Lung microvascular endothelial cell (primary cell): ENCODE measurements at regions not wholly inside any gene's neighbourhood (a gene's known extent, or its start where the extent isn't known, plus 50 kb on each side); places are given as distances from the start of the nearest gene placed in this dataset.
"Not testable (repeated sequence)": the region's sequence is repeated elsewhere in the genome, so short reads cannot be mapped to it uniquely, and the experiment has no call there.

Experiments used
- DNase-seq, 2 donors: peaks; one replicate each; pipeline versions ENCODE4 v3.0.0 to v3.0.0-alpha.2; 2010; ENCODE audit warnings: low read depth in 2 of 2

- DNase-seq = peak; percentile 87 to 88
Measured at GRCh38 chr6:21771626-21772320, 178.2 kb downstream of the SOX4 start.

- DNase-seq = no peak
Measured at GRCh38 chr6:21772477-21772876, 178.9 kb downstream of the SOX4 start.

DNA sequence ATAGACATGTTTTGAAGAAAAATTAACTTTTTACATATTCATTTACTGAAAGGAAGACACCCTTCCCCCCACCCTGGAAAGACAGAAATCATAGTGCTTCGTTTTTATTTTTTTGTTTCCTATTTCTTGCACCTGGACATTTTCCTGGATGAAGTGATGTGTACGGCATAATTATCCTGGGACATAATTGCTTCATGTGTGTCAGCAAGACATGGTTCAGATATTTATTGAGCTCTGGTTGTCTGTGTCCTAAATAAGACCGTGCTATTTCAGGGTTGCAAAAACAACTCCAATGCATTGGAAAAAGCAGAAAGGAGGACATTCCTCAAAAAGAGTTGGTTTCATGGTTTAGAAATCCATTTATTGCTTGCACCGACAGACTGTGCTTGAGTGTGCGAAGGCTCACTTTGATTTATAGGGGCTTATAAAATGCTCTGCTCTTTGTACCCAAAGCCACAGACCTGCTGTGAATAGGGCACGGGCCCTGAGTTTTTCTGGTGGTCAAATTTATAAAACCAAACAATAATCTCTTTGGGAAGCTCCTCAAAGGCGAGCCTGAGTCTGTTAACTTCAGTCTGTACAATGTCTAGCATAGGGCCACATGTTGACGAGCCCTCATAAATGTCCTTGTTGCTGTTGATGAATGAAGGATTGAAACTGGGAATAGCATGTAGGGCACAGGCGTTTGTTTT lies 179.5 kb downstream of the SOX4 start:
- no peak for DNase-seq

DNA sequence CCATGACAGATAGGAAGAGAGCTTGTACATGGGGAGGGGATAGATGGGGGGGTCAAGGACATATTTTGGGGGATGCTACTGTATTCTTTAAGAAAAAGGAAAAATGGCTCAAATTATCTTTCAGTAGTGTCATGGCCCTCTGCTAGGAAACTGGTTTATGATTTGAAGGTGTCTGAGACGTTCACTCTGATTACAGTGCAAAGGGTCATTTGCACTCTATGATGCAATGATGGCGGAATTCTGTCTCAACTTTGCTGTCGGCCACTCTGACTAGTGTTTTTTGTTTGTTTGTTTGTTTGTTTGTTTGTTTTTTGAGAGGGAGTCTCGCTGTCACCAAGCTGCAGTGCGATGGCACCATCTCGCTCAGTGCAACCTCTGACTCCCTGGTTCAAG lies 180.0 kb downstream of the SOX4 start:
- no peak for DNase-seq

- DNase-seq = no peak
Measured at GRCh38 chr6:21777846-21778245, 184.3 kb downstream of the SOX4 start.

DNA sequence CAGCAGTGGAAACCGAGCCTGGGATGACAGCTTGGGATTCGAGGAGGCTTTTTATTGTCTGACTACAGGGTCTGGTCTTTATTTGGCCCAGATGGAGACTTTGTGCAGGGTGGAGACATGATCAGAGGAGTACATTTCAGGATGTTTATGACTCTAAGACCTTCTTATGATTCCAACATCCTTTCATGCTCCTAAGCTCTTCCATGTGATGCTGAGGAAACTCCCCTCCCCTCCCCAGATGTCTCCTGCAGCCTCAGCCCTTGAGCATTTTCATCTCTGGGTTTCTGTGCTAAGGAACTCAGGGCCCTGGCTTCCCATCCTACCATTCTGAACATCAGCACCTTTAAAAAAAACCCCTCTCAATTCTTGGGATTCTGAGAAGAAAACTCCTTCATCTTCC lies 186.6 kb downstream of the SOX4 start:
- DNase-seq = no peak

DNA sequence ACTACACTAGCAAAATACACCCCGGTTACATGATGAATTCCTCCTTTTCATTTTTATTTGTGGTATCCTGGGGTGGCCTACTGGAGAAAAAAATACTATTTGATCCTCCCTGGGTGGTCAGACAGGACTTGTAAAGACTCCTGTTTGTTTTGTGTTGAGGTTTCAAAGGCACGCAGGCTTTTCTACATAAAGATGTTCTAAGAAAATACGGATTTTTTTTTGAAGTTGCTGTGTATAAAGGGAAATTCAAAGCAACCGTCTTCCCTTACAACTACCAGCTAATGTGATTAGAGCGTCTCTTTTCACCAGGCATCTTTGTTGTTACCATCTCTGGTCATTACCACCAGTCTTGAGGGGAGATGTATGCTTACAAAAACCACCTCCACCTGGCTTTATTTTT lies 187.1 kb downstream of the SOX4 start:
- no peak for DNase-seq

DNA sequence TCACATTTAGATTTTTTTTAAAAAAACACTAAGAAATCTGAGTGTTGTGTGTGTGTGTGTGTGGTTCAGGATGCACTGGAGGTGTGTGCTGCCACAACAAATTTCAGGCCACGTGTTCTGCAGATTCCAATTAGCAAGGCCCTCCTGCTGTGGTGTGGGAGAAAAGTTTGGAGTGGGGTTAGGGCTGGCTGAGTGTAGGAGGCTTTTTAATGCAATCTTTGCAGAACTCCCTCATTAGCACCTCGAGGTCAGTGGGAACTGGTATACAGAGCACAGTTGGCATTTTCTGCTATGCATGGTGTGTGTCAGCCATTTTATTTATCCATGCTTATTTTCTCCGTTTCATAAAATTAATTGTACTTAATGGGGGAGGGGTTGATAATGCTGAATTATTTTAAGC lies 187.6 kb downstream of the SOX4 start:
- DNase-seq = no peak

DNA sequence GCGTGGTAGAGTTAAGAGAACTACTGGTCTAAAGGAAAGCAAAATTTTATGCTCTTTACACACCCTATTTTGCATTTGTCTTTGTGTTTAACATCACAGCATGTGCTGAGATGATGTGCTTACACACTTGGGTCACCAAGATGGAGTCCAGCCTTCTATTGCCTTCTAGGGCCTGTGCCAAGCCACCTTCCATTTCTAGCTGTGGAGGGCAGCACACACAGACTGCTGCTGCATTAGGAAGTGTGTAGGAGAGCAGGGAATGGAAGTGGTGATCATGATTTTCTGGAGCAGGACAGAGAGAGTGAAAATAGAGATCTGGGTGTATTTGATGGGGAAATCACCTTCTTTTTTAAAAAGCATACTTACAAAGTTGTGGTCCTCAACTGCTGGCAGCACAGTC lies 191.6 kb downstream of the SOX4 start:
- DNase-seq = no peak

GRCh38 chr6:21791056-21791455 lies 197.5 kb downstream of the SOX4 start:
- DNase-seq = no peak

DNA sequence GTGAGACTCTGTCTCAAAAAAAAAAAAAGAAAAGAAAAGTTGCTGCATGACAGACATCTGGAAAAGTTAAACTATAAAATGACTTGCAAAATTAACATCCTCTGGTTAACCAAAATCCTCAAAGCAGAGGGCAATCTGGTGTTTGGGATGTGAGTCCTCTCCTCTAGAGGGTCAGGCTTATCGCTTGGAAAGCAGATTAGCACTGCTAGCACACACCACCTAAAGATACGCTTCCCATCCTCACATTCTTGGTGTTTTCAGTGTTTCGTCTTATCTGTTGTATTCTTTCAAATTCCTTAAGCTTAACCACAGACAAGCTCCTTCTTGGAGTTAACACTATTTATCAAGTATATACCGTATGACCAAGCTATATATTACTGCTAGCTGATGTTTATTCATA lies 198.0 kb downstream of the SOX4 start:
- no peak for DNase-seq

DNA sequence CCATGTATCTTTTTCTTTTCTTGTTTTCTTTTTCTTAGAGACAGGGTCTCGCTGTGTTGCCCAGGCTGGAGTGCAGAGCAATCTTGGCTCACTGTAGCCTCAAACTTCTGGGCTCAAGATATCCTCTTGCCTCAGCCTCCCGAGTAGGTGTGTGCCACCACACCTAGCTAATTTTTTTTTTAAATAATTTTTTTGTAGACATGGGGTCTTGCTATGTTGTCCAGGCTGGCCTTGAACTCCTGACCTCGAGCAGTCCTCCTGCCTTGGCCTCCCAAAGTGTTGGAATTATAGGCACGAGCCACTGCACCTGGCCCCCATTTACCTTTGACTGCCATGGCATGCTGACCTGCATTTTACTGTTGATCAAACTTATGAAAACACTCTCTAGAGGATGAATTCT lies 198.6 kb downstream of the SOX4 start:
- no peak for DNase-seq

- not testable (repeated sequence) for DNase-seq
Measured at GRCh38 chr6:21796979-21797378, 203.4 kb downstream of the SOX4 start.

GRCh38 chr6:21798468-21798867 lies 204.9 kb downstream of the SOX4 start:
- DNase-seq = no peak

DNA sequence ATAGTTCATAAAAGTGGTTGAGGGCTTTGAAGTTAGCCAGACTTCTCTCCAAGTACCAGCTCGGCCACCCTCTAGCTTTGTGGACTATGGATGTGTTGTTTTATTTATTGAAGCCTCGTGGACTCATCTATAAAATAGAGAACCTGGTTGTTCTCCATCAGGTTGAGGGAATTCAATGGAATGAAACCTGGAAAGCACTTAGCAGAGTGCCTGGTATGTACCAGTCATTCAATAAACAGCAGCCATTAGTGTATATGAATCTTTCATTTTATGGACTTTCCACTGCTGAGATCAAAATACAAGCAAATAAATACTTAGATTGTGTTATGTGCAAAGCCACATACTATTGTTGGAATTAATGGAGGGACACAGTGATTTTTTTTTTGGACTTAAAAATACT lies 206.8 kb downstream of the SOX4 start:
- no peak for DNase-seq

DNA sequence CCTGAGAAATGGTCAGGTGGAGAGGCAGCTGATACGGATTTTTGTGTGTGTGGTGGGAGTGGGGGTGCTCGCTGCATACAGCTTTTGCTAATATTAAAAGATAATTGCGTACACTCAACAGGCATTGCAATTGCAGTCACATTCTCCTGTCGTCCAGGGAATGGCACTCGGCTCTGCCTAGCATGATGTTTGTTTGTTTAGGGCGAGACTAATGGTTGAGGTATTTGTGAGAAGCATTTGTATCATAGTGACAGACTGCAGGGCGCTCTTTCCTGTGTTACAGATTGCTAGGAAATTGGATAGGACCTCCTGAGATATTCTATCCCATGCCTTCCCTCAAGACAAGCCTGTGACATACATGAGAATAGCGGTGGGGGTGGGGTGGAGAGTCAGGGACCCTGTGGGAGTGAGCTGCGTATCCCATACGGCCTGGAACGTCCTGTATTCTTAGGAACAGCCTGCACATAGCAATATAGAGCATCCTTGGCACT lies 207.4 kb downstream of the SOX4 start:
- peak in 1 of 2 donors; percentile 25 for DNase-seq

DNA sequence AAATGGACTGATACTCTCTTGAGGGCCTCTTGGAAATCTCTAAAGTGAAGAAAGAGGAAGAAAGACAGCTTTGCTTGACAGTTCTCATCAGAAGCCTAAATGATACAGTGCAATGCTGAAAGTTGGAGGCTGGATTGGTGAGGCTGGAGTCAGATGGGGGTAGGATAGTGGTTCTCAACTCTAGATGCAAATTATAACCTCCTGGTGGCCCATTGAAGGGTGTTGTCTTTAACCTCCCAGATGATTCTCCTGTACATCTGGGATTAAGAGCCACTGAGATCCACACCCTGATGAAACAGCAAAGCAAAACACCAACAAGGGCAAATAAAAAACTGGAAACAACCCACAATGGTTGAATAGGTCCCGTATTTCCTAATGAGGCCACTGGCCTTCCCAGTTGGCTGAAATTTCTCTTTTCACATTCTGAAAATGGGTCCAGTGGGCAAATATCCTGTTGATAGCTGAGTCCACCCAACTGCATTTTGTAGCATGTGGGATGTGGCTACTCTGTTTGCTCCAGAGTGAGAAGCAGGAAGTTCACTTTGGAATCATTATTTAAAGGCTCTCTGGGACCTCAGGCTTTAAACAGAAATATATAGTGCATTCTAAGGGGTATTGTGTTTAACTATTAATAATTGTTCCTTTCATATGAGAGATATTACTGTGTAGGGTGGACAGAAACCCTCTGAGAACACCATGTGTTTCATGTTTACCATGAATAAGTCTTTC lies 208.1 kb downstream of the SOX4 start:
- DNase-seq = no peak

DNA sequence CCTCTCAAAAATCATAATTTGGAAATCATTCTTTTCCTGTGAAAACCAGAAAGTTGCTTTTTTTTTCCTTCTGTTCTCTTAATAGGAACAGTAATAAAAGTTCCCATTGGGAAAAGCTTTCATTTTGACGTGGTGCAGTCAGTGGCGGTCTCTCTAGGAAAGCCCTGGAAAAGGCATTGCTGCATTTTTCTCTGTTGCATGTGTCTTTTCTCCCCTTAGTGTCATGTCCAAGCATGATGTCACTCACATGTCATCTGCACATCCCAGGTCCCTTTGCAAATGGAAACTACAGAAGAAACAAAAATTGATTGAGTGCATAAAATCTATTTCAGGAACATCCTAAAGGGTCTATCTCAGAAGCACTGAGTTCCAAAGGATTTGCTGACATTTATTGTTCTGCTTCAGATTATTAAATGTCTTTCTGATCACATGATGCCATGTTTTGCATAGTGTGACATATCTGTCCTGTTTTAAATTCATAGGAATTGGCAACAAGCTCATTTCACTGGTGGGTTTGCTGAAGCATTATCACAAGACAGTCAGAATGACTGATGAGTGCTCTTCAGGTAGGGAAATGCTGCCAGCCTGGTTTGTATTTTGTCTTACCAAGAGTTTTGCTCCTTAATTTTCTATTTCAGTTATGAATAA lies 208.7 kb downstream of the SOX4 start:
- DNase-seq = no peak

DNA sequence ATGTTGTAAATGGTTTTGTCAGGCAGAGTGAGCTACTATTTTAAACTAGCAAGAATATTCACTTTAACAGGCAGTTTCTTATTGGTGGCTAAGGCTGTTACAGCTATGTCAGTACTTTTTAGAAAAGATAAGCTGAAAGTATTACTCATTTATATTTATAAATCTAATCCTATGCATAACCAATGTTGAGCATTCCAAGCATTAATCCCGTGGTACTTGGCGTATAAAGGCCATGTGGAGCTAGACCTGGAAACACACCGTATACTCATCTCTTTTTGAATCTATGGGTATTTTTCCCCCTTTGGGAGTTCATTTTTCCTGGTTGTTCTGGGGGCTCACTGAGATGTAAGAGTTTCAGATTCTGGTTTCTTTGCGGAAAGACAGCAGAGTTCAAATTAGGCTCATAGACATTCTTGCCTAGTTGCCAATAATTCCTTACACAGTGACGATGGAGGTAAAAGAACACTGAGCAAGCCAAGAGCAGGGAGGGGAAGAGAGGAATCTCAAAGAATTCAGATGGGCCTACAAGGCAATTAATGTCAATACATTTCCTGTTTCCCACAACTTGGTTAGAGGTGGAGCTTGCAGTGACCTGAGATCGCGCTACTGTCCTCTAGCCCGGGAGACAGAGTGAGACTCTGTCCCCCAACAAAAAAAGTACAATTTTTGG lies 211.5 kb downstream of the SOX4 start:
- no peak for DNase-seq

DNA sequence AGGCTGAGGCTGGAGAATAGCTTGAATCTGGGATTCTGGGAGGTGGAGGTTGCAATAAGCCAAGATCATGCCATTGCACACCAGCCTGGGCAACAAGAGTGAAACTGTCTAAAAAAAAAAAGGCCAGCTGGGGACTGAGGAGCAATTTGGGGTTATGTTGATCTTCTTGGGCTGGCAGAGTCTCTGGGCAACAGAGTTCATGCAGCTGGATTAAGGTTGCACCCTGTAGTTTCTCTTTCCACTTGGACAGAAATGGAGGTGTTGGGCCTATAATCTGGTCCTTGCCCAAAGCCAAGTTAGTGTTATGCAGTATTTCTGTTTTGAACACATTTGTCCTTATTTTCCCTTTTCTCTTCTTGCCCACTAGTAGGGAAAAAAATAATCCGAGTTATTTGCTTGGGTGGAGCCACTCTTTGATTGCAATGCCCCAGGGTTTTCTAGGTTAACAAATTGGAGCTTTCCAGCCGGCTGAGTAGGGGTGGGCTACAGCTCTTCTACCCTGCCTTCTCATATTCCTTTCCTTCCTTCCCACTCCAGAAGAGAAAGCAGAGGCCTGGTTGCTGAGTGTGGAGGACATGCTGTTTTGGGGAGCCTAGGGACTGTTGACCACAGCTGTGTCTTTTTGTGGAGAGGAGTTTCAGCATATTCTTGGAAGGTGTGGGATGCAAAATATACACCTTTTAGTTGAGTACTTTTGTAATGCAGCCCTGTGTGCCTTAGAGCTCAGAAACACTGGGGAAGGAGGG lies 213.9 kb downstream of the SOX4 start:
- no peak for DNase-seq

GRCh38 chr6:21808045-21808470 lies 214.5 kb downstream of the SOX4 start:
- DNase-seq = no peak
